CD14-positive monocyte (primary cell): ENCODE measurements at regions not wholly inside any gene's neighbourhood (a gene's known extent, or its start where the extent isn't known, plus 50 kb on each side); places are given as distances from the start of the nearest gene placed in this dataset.
A peak's percentile ranks its signal among the peaks of the same experiment; 100 is the strongest.

Source experiments
- DNase-seq, 3 donors: peaks; one replicate each; pipeline ENCODE4 v3.0.0-alpha.2; 2011 to 2022
- H2AFZ ChIP-seq: 2 replicates; pipeline ENCODE4 v1.6.0; 2012; ENCODE audit warnings: mild to moderate bottlenecking, low read depth, low read length, inconsistent platforms; ENCODE audit not compliant: insufficient read depth, poor library complexity, severe bottlenecking
- H3K27ac ChIP-seq, 2 donors: 1 replicate in 1 of 2; 2 replicates in 1 of 2; pipeline ENCODE4 v1.5.1; 2012 to 2013; ENCODE audit warnings: low read length in 2 of 2, control low read depth in 1 of 2, inconsistent platforms in 1 of 2, low read depth in 1 of 2, mild to moderate bottlenecking in 1 of 2
- H3K27me3 ChIP-seq, 2 donors: one replicate each; pipeline versions ENCODE4 v1.6.0 to v1.6.1; 2011 to 2013; ENCODE audit warnings: low read length in 2 of 2; ENCODE audit not compliant: control insufficient read depth in 2 of 2, insufficient read depth in 2 of 2
- H3K36me3 ChIP-seq, 2 donors: replicated peaks in 1 of 2; 1 replicate in 1 of 2; 2 replicates in 1 of 2; pipeline versions ENCODE4 v1.5.1 to v1.6.1; 2012 to 2013; ENCODE audit warnings: low read length in 2 of 2, control low read depth in 1 of 2, inconsistent platforms in 1 of 2, mild to moderate bottlenecking in 1 of 2; ENCODE audit not compliant: insufficient read depth in 2 of 2, control insufficient read depth in 1 of 2
- H3K4me1 ChIP-seq, 2 donors: 1 replicate in 1 of 2; 2 replicates in 1 of 2; pipeline versions ENCODE4 v1.5.1 to v1.6.1; 2012 to 2013; ENCODE audit warnings: low read length in 2 of 2, control low read depth in 1 of 2, inconsistent platforms in 1 of 2, mild to moderate bottlenecking in 1 of 2, moderate library complexity in 1 of 2; ENCODE audit not compliant: insufficient read depth in 2 of 2, control insufficient read depth in 1 of 2
- H3K4me2 ChIP-seq: replicated peaks from 2 replicates; pipeline ENCODE3; 2012; ENCODE audit warnings: low read length, moderate library complexity, mild to moderate bottlenecking; ENCODE audit not compliant: poor library complexity, severe bottlenecking; ENCODE audit errors: extremely low read depth
- H3K4me3 ChIP-seq, 3 experiments: fragments of 200-600 bp in 1 of 3; sonication (generic) in 1 of 3; replicated peaks in 1 of 3; 1 replicate in 2 of 3; 2 replicates in 1 of 3; pipeline ENCODE4 v1.5.1; 2011 to 2013; ENCODE audit warnings: low read length in 3 of 3, mild to moderate bottlenecking in 3 of 3, control low read depth in 2 of 3, low read depth in 2 of 3, inconsistent platforms in 1 of 3, moderate library complexity in 1 of 3
- H3K79me2 ChIP-seq: 2 replicates; pipeline ENCODE4 v1.6.0; 2012; ENCODE audit warnings: mild to moderate bottlenecking, control low read depth, inconsistent platforms, low read length, moderate library complexity; ENCODE audit not compliant: insufficient read depth
- H3K9ac ChIP-seq: 2 replicates; pipeline ENCODE4 v1.6.0; 2017; ENCODE audit warnings: low read length, mild to moderate bottlenecking; ENCODE audit not compliant: insufficient read depth, poor library complexity, severe bottlenecking
- H3K9me3 ChIP-seq, 2 donors: replicated peaks in 1 of 2; 1 replicate in 1 of 2; 2 replicates in 1 of 2; pipeline versions ENCODE4 v1.5.1 to v1.6.1; 2012 to 2013; ENCODE audit warnings: low read length in 2 of 2, control low read depth in 1 of 2; ENCODE audit not compliant: control insufficient read depth in 1 of 2, insufficient read depth in 1 of 2
- H4K20me1 ChIP-seq: 2 replicates; pipeline ENCODE4 v1.6.0; 2012; ENCODE audit warnings: mild to moderate bottlenecking, low read length, control low read depth, moderate library complexity; ENCODE audit not compliant: insufficient read depth
- H3K27ac Mint-ChIP-seq, 7 donors: one replicate each; pipeline ENCODE4 v1.8.0; 2020; ENCODE audit warnings: mild to moderate bottlenecking in 7 of 7, mixed read lengths in 7 of 7, moderate library complexity in 6 of 7, inconsistent platforms in 2 of 7
- H3K27me3 Mint-ChIP-seq, 3 donors: one replicate each; pipeline ENCODE4 v1.8.0; 2021 to 2022; ENCODE audit warnings: low read depth in 3 of 3, mild to moderate bottlenecking in 3 of 3, mixed read lengths in 3 of 3, moderate library complexity in 3 of 3, inconsistent platforms in 1 of 3
- H3K36me3 Mint-ChIP-seq, 2 donors: one replicate each; pipeline ENCODE4 v1.8.0; 2020; ENCODE audit warnings: mixed read lengths in 2 of 2, inconsistent platforms in 1 of 2, mild to moderate bottlenecking in 1 of 2
- H3K4me1 Mint-ChIP-seq: one replicate; pipeline ENCODE4 v1.8.0; 2020; ENCODE audit warnings: mild to moderate bottlenecking, mixed read lengths
- H3K4me3 Mint-ChIP-seq, 2 donors: one replicate each; pipeline ENCODE4 v1.8.0; 2020; ENCODE audit warnings: mild to moderate bottlenecking in 2 of 2, mixed read lengths in 2 of 2, moderate library complexity in 1 of 2
- H3K9me3 Mint-ChIP-seq, 7 donors: one replicate each; pipeline ENCODE4 v1.8.0; 2020 to 2022; ENCODE audit warnings: mixed read lengths in 7 of 7, mild to moderate bottlenecking in 6 of 7, moderate library complexity in 6 of 7, inconsistent platforms in 2 of 7
- WGBS: methylation state at CpG from one replicate; pipeline ENCODE4 v1.1.5; 2013; ENCODE audit warnings: missing lambda C conversion rate; ENCODE audit not compliant: insufficient coverage; 5-methylcytosine and 5-hydroxymethylcytosine counted together
- intact Hi-C, 2 donors: fragments of 100-400 bp; cut with micrococcal nuclease; formaldehyde crosslinking; loops; one replicate each; pipeline versions ENCODE4 v1.15.0 to v1.15.1; 2023
- TF ChIP-seq, protein P1 (sequence below): fragments of 200-600 bp; IDR thresholded peaks from one replicate; pipeline ENCODE4 v1.8.0; 2022; ENCODE audit warnings: antibody characterized with exemption, mild to moderate bottlenecking

GRCh38 chr1:38783640-38784229, 75.8 kb downstream of the RRAGC start:
- Histone ChIP-seq H3K9me3 (no peaks in the 10 kb centered on the region), H3K27me3 (peaks cover 21 to 30% of the 10 kb centered on the region in 2 donors), H3K4me1 (no peaks in the 10 kb centered on the region), H3K4me2 (no peak overlapping the region), H3K27ac (no peak overlapping the region), H3K9ac (no peak overlapping the region), H3K4me3 (no peak overlapping the region), H3K79me2 (no peaks in the 10 kb centered on the region), H2AFZ (peak overlapping the region; percentile 3), H3K36me3 (no peaks in the 10 kb centered on the region), H4K20me1 (no peaks in the 10 kb centered on the region)
- intact Hi-C loops = no loop called here
- Mint-ChIP-seq H3K27ac (no peak overlapping the region), H3K4me1 (peaks cover 2% of the 10 kb centered on the region), H3K4me3 (peak overlapping the region in 1 of 2 donors; percentile 62), H3K36me3 (no peaks in the 10 kb centered on the region), H3K27me3 (peaks cover 38 to 67% (median 51%) of the 10 kb centered on the region in 3 donors), H3K9me3 (no peaks in the 10 kb centered on the region)
- DNase-seq = no peak
- WGBS = 47% methylated on average over 27 of the region's 34 CpGs
- TF ChIP-seq, protein P1, sequence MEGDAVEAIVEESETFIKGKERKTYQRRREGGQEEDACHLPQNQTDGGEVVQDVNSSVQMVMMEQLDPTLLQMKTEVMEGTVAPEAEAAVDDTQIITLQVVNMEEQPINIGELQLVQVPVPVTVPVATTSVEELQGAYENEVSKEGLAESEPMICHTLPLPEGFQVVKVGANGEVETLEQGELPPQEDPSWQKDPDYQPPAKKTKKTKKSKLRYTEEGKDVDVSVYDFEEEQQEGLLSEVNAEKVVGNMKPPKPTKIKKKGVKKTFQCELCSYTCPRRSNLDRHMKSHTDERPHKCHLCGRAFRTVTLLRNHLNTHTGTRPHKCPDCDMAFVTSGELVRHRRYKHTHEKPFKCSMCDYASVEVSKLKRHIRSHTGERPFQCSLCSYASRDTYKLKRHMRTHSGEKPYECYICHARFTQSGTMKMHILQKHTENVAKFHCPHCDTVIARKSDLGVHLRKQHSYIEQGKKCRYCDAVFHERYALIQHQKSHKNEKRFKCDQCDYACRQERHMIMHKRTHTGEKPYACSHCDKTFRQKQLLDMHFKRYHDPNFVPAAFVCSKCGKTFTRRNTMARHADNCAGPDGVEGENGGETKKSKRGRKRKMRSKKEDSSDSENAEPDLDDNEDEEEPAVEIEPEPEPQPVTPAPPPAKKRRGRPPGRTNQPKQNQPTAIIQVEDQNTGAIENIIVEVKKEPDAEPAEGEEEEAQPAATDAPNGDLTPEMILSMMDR = no peak

- peak overlapping the region in 1 of 2 donors; percentile 54 for H3K4me3 Mint-ChIP-seq
- Histone ChIP-seq H3K4me1 (no peaks in the 10 kb centered on the region), H3K4me3 (no peak overlapping the region), H3K36me3 (no peaks in the 10 kb centered on the region), H3K4me2 (no peak overlapping the region), H3K27me3 (peaks cover 21 to 30% of the 10 kb centered on the region in 2 donors), H3K9me3 (no peaks in the 10 kb centered on the region), H2AFZ (no peak overlapping the region), H3K27ac (no peak overlapping the region), H4K20me1 (no peaks in the 10 kb centered on the region), H3K9ac (no peak overlapping the region), H3K79me2 (no peaks in the 10 kb centered on the region)
- DNase-seq = no peak
- intact Hi-C loops = no loop called here
- peaks cover 34 to 57% (median 45%) of the 10 kb centered on the region in 3 donors for H3K27me3 Mint-ChIP-seq
- WGBS = 70% methylated on average over 2 of the region's 4 CpGs
- no peaks in the 10 kb centered on the region for H3K9me3 Mint-ChIP-seq
- H3K4me1 Mint-ChIP-seq = peaks cover 2% of the 10 kb centered on the region
- TF ChIP-seq, protein P1 = no peak
- H3K27ac Mint-ChIP-seq = no peak overlapping the region
- no peaks in the 10 kb centered on the region for H3K36me3 Mint-ChIP-seq
Measured at GRCh38 chr1:38781872-38782617, 77.5 kb downstream of the RRAGC start.
